ENCODE measurements at regions not wholly inside any gene's neighbourhood (a gene's known extent, or its start where the extent isn't known, plus 50 kb on each side); places are given as distances from the start of the nearest gene placed in this dataset.
"Not testable (repeated sequence)": the region's sequence is repeated elsewhere in the genome, so short reads cannot be mapped to it uniquely, and the experiment has no call there.

DNA sequence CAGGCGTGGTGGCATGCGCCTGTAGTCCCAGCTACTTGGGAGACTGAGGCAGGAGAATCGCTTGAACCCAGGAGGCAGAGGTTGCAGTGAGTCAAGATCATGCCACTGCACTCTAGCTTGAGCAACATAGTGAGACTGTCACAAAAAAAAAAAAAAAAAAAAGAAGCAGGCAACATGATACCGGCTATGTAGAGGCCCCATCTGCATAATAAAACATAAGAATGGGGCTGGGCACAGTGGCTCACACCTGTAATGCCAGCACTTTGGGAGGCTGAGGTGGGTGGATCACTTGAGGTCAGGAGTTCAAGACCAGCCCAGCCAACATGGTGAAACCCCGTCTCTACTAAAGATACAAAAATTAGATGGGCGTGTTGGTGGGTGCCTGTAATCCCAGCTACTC, 304.7 kb downstream of the GJA1 start:
- FAIRE-seq; H2AFZ ChIP-seq (ENCODE audit: low read length); H3K9ac ChIP-seq (ENCODE audit: insufficient read depth, low read depth, low read length); H3K4me2 ChIP-seq (ENCODE audit: low read depth, low read length); H4K20me1 ChIP-seq (ENCODE audit: insufficient read depth, low read length); H3K9me3 ChIP-seq (ENCODE audit: low read length); H3K4me1 ChIP-seq (ENCODE audit: insufficient read depth, low read length); H3K4me3 ChIP-seq (replicated peaks in 1 of 3; ENCODE audit: insufficient read depth in 1 of 3, low read depth in 2 of 3, low read length in 3 of 3); ATAC-seq; DNase-seq (ENCODE audit: low spot score); H3K79me2 ChIP-seq (ENCODE audit: insufficient read depth, low read length); BruUV-seq (replicated peaks); H3K27ac ChIP-seq (ENCODE audit: extremely low read length, insufficient read depth, low read length); intact Hi-C loops (cut with micrococcal nuclease; ENCODE audit: unreplicated experiment); CTCF ChIA-PET (ENCODE audit: low intra/inter-chr PET ratio, low total read pairs); H3K27me3 ChIP-seq (ENCODE audit: control insufficient read depth in 1 of 2, insufficient read depth in 2 of 2, low read length in 2 of 2); POLR2A ChIA-PET; in situ Hi-C loops (cut with HindIII; ENCODE audit: extremely low pct_ligation_motif_present, low pct_unique_long_range_greater_than_20kb); H3K36me3 ChIP-seq (replicated peaks in 1 of 2; ENCODE audit: control insufficient read depth in 1 of 2, insufficient read depth in 2 of 2, low read length in 2 of 2): not testable (repeated sequence)
- WGBS (ENCODE audit: low lambda C conversion rate): 43% methylated on average over 6 of the region's 6 CpGs

DNA sequence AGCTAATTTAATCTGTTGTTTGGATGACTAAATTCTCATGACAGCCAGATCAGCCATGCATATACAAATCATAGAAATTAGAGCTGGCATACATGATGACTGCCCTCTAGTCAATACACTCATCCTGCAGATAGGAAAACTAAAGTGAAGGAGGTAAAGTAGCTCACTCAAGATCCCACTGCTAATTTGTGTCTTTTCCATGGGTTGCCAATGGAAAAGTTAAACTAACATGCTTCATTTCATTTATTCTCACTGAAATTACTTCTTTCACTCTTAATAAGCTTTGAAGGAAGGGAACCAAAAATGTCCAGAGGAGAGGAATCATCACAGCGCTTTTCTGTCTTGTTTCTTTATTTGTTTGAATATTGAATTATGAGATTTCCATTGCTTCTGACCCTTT, 308.2 kb downstream of the GJA1 start:
- no TSS peak for BruUV-seq (replicated peaks)
- H3K27me3 ChIP-seq (ENCODE audit: control insufficient read depth in 1 of 2, insufficient read depth in 2 of 2, low read length in 2 of 2): no peaks in the 10 kb centered on the region
- 0% methylated on average over 1 of the region's 1 CpG for WGBS (ENCODE audit: low lambda C conversion rate)
- no peaks in the 10 kb centered on the region for H3K79me2 ChIP-seq (ENCODE audit: insufficient read depth, low read length)
- no peak for DNase-seq (ENCODE audit: low spot score)
- ChIA-PET POLR2A (no interaction called here), CTCF (ENCODE audit: low intra/inter-chr PET ratio, low total read pairs) (no interaction called here)
- H3K9me3 ChIP-seq (ENCODE audit: low read length): no peaks in the 10 kb centered on the region
- TF ChIP-seq GPN1 (CRISPR knock-in tag; IDR thresholded peaks at IDR 0.05; ENCODE audit: borderline replicate concordance): no peak
- no peak for TF ChIP-seq ETV6 (CRISPR knock-in tag; conservative IDR thresholded peaks at IDR 0.05)
- in situ Hi-C loops (cut with HindIII; ENCODE audit: extremely low pct_ligation_motif_present, low pct_unique_long_range_greater_than_20kb) (no loop called here), intact Hi-C loops (cut with micrococcal nuclease; ENCODE audit: unreplicated experiment) (no loop called here)
- no peaks in the 10 kb centered on the region for H3K36me3 ChIP-seq (replicated peaks in 1 of 2; ENCODE audit: control insufficient read depth in 1 of 2, insufficient read depth in 2 of 2, low read length in 2 of 2)
- no peak overlapping the region for H3K9ac ChIP-seq (ENCODE audit: insufficient read depth, low read depth, low read length)
- H3K4me2 ChIP-seq (ENCODE audit: low read depth, low read length): no peak overlapping the region
- H2AFZ ChIP-seq (ENCODE audit: low read length): no peak overlapping the region
- H3K4me3 ChIP-seq (replicated peaks in 1 of 3; ENCODE audit: insufficient read depth in 1 of 3, low read depth in 2 of 3, low read length in 3 of 3): no peak overlapping the region
- no peaks in the 10 kb centered on the region for H3K4me1 ChIP-seq (ENCODE audit: insufficient read depth, low read length)
- ATAC-seq: no peak
- H3K27ac ChIP-seq (ENCODE audit: extremely low read length, insufficient read depth, low read length): no peak overlapping the region
- no peaks in the 10 kb centered on the region for H4K20me1 ChIP-seq (ENCODE audit: insufficient read depth, low read length)
- FAIRE-seq: no peak

DNA sequence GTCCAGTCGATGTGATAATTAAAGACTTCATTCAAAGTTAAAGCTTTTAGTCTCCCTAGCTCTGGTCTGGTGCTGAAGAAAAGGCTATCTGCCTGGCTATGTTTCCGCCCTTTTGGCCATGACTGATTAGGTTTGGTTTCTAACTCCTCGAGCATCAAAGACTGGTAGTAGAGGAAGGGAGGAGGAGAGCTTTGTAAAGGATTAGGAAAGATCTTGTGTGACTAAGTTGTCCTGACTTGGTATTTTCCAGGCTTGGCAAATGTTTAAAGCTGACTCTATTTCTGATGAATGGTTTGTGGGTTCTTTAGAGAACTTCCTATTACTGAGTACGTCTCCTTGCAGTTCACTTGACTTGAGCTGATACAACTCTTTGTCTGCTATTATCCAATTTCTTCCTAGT, 312.9 kb downstream of the GJA1 start:
- POLR2A ChIA-PET: no interaction called here
- no peak for ATAC-seq
- TF ChIP-seq NFAT5 (CRISPR knock-in tag; IDR thresholded peaks at IDR 0.05) (no peak), ZNF30 (CRISPR knock-in tag; IDR thresholded peaks at IDR 0.05) (no peak)
- TF ChIP-seq, protein P1, sequence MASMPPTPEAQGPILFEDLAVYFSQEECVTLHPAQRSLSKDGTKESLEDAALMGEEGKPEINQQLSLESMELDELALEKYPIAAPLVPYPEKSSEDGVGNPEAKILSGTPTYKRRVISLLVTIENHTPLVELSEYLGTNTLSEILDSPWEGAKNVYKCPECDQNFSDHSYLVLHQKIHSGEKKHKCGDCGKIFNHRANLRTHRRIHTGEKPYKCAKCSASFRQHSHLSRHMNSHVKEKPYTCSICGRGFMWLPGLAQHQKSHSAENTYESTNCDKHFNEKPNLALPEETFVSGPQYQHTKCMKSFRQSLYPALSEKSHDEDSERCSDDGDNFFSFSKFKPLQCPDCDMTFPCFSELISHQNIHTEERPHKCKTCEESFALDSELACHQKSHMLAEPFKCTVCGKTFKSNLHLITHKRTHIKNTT (CRISPR knock-in tag; IDR thresholded peaks at IDR 0.05): no peak

More for the DNA sequence above, 312.9 kb downstream of the GJA1 start:
- H3K4me2 ChIP-seq (ENCODE audit: low read depth, low read length): no peak overlapping the region
- no peak overlapping the region for H2AFZ ChIP-seq (ENCODE audit: low read length)
- WGBS (ENCODE audit: low lambda C conversion rate): 8% methylated on average over 4 of the region's 4 CpGs
- H3K9ac ChIP-seq (ENCODE audit: insufficient read depth, low read depth, low read length): no peak overlapping the region
- CTCF ChIA-PET (ENCODE audit: low intra/inter-chr PET ratio, low total read pairs): no interaction called here
- FAIRE-seq: no peak
- H3K27me3 ChIP-seq (ENCODE audit: control insufficient read depth in 1 of 2, insufficient read depth in 2 of 2, low read length in 2 of 2): no peaks in the 10 kb centered on the region
- no peak overlapping the region for H3K4me3 ChIP-seq (replicated peaks in 1 of 3; ENCODE audit: insufficient read depth in 1 of 3, low read depth in 2 of 3, low read length in 3 of 3)
- no TSS peak for BruUV-seq (replicated peaks)
- H3K4me1 ChIP-seq (ENCODE audit: insufficient read depth, low read length): no peaks in the 10 kb centered on the region
- no peaks in the 10 kb centered on the region for H3K79me2 ChIP-seq (ENCODE audit: insufficient read depth, low read length)
- in situ Hi-C loops (cut with HindIII; ENCODE audit: extremely low pct_ligation_motif_present, low pct_unique_long_range_greater_than_20kb) (no loop called here), intact Hi-C loops (cut with micrococcal nuclease; ENCODE audit: unreplicated experiment) (no loop called here)
- DNase-seq (ENCODE audit: low spot score): no peak
- H4K20me1 ChIP-seq (ENCODE audit: insufficient read depth, low read length): no peaks in the 10 kb centered on the region
- H3K36me3 ChIP-seq (replicated peaks in 1 of 2; ENCODE audit: control insufficient read depth in 1 of 2, insufficient read depth in 2 of 2, low read length in 2 of 2): no peaks in the 10 kb centered on the region
- H3K9me3 ChIP-seq (ENCODE audit: low read length): no peaks in the 10 kb centered on the region
- H3K27ac ChIP-seq (ENCODE audit: extremely low read length, insufficient read depth, low read length): no peak overlapping the region
